HG03064 (cell line): ENCODE measurements at regions not wholly inside any gene's neighbourhood (a gene's known extent, or its start where the extent isn't known, plus 50 kb on each side); places are given as distances from the start of the nearest gene placed in this dataset.
"Not testable (repeated sequence)": the region's sequence is repeated elsewhere in the genome, so short reads cannot be mapped to it uniquely, and the experiment has no call there.

Experiments used
- ATAC-seq: cut with Tn5 transposase; IDR thresholded peaks from one replicate; pipeline ENCODE4 v1.9.1; 2021; ENCODE audit warnings: low read depth; ENCODE audit not compliant: unreplicated experiment

- ATAC-seq: no peak
Observed at GRCh38 chr18:47729356-47729755, 201.1 kb downstream of the SMAD2 start.

DNA sequence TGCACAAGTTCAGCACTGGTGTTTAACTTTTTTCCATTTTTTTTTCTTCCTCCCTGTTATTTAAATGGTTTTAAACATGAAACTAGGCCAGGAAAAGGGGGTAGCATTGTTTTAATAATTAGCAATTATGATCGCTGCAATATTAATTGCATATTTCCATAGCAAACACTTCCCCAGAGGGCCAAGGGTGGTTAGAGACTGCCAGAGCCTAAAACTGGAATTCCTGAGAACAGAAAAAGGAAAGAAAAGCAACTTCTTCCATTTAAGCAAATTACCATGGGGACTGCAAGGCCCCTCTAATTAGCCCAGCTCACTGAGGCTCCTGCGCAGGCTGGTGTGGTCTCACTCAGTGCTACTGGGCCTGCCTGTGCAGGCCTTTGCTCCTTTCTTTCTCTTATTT lies 201.5 kb downstream of the SMAD2 start:
- no peak for ATAC-seq

DNA sequence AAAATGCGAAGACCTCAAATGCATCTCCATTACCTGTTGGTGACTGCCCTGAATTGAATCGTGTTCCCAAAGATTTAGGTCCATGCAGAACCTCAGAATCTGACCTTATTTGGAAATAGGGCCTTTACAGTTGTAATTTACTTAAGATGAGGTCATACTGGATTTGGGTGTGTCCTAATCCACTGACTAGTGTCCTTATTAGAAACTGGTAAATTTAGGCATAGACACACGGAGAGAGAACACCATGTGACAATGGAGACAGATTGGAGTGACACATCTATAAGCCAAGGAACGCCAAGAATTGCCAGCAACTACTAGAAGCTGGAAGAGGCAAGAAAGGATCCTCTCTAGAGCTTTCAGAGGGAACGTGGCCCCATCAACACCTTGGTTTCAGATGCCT lies 203.1 kb downstream of the SMAD2 start:
- no peak for ATAC-seq

DNA sequence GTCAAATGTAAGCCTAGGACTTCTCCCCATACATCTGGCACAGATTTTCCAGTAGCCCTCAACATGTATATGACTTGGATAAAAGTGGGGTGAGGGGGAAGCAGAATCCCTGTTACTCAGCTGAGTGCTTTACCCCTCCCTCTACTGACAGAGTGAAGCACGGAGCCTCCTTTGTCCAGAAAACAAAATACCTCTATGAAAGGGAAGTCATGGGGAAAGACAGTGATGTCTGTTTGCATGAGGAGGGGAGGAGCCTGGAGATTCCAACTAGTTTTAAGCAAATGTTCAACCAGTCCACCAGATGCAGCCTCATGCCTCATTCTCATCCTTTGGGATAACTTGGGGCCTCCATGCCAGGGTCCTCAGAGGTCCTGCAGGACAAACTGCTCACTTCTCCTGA lies 203.9 kb downstream of the SMAD2 start:
- no peak for ATAC-seq

DNA sequence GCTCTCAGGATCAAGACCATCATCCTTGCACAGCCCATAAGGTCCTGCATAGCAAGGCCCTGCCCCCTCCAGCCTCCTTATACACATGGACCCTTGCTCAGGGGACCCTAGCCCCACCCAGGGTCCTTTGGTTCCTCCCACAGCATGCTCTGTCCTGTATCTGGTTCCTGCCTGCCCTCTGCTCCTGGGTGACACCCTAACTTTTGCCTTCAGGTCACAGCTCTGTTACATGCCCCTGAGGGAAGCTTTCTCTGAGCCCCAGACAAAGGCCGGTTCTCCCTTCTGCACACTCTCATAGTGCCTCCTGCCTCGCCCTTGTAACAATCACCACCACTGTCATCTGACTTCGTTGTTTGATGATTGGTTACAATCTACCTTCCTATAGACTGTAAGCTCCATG lies 204.8 kb downstream of the SMAD2 start:
- no peak for ATAC-seq

DNA sequence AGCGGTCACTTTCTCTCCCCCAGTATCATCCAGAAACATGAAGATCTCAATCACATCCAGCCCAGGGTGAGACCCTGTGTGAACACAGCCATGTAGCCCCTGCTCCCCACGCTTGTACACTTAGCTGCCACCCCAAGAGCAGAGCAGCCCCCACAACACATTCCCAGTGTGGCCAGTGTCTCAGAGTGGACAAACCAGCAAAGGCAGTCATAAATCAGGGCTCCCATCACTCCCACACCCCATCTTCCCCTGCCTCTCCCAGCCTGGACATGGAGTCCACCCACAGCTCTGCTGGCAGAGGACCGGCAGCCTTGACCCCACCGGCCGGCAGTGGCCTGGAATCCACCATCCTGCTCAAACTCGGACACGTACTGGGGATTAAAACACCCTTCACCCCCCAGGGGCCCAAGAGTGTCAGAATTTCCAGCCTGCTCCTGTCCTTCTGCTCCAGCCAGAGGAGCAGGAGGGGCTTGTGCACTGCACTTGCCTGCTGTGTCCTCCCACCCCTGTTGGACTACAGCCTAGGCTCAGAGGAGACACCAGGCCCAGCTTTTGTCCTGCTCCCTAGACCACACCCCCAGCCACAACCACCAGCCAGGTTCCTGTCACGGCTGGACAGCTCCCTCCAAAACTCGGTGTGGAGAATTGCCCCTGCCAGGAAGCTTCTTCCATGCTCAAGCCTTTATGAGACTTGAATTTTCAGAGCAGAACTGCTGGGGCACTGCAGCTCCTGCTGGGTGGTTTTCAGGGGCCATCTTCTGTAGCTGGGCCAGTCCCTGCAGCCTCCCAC lies 206.1 kb downstream of the SMAD2 start:
- ATAC-seq: no peak

GRCh38 chr18:47721876-47722275 lies 208.6 kb downstream of the SMAD2 start:
- ATAC-seq: no peak

DNA sequence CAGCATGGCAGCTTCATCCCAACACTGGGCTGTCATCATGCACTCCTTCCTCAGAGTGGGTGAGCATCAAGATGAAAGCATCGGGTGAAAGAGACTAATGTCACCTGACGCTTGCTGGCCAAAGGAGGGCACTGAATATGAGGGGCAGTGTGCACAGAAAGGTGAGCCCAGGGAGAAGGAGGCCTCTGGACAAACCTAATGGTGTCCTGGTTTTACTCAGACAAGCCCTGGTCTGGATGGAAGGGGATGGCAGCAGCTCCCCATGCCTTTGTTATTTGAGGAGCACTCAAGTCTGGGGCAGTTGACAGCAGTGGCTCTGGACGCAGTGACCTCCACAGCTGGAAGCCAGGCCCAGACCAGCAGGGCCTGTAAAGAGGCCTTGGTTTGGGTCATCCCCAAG lies 209.7 kb downstream of the SMAD2 start:
- ATAC-seq: no peak

DNA sequence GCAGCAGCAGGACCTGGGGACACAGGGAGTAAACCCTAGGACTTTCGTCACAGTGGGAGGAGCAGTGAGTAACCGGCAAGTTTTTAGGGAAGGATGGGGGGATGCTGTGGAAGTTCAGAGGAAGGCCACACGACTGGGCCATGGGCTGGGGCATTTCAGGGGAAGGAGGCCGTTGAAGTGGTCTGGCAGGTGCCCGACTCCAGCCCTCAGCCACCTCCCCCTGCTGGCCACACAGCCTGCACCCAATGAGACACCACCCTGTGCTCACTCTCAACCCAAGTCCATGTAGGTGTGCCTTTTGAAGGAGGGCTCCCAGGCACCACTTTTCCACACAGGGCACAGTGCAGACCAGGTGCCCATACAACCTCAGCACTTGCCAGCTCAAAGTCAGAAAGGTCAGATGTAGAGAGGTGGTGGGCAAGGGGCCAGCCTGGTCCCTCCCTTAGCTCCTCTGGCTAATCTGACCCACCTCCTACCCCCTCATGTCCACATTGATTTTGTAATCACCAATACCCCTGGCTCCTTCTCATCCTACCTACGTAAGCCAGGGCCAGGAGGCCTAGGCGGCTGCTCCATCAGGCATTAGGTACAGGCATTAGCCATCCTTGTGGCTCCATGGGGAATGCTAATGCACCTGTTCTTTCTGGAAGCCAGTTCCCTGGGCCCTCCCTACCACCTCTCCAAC lies 211.2 kb downstream of the SMAD2 start:
- no peak for ATAC-seq

GRCh38 chr18:47718646-47719045 lies 211.8 kb downstream of the SMAD2 start:
- no peak for ATAC-seq

DNA sequence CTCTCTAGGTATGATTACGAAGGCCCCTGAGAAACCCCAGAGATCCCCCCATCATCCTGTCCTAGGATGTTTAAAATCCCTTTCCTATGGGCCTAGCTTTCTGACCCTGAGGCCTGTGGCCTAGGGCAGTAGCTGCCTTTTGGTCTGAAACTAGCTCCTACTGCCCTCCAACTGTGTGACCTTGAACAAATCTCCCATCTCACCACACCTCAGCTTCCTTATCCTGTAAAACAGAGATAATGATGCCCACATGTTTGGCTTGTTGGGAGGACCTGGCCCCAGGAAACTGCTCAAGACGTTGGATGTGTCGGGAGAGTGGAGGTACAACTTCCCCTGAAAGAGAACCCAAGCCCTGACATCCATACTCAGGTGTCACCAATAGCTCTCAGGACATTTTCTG lies 213.2 kb downstream of the SMAD2 start:
- no peak for ATAC-seq

GRCh38 chr18:47716632-47717185 lies 213.8 kb downstream of the SMAD2 start:
- no peak for ATAC-seq

DNA sequence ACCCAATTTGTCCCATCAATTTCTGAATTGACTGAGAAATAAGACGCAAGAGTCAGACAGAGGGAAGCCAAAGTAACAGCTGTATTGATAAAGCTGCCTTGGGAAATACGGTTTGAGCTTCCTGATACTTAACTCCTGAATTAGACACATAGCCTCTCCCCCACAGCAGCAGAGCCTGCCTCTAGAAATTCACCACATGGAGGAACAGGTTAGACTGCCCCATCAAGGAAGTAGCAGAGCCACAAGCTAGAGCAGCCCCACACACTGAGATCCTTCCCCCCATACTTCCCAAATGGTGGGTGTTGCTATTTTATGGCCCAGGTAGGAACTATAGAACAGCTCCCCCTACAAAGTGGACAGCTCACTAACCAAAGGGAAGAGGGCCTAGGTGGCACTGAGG lies 220.0 kb downstream of the SMAD2 start:
- no peak for ATAC-seq

DNA sequence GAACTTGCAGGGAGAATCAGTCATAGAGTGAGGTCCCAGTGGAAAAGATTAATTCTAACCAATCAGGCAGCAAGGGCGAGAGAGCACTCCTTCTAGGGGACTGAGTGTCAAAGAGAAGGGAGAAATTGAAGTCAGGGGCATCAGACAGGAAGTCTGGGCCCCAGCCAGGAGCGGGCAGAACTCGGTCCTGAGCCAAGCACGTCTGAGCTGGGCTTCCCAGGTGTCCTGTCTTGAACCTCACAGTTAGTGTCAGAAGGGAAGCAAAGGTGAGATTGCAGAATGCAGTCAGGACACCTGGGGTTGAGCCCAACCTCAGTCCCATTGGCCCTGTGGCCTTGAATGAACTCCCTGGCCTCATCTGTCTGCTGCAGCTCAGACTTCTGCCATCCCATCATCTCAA lies 220.9 kb downstream of the SMAD2 start:
- ATAC-seq: no peak

GRCh38 chr18:47708206-47708605 lies 222.3 kb downstream of the SMAD2 start:
- no peak for ATAC-seq

GRCh38 chr18:47701134-47701533 lies 229.3 kb downstream of the SMAD2 start:
- ATAC-seq: no peak

DNA sequence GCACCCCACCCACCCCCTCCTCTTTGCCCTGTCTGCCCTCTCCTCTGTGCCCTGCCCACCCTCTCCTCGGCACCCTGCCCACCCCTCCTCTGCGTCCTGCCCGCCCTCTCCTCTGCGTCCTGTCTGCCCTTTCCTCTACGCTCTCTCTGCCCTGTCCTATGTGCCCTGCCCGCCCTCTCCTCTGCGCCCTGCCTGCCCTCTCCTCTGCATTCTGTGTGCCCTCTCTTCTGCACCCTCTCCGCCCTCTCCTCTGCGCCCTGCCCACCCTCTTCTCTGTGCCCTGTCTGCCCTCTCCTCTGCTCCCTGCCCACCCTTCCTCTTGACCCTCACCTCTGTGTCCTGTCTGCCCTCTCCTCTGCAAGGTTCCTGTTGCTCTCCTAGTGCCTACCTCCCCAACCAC lies 233.6 kb downstream of the SMAD2 start:
- ATAC-seq: no peak

- ATAC-seq: no peak
Observed at GRCh38 chr18:47691611-47692010, 238.8 kb downstream of the SMAD2 start.

DNA sequence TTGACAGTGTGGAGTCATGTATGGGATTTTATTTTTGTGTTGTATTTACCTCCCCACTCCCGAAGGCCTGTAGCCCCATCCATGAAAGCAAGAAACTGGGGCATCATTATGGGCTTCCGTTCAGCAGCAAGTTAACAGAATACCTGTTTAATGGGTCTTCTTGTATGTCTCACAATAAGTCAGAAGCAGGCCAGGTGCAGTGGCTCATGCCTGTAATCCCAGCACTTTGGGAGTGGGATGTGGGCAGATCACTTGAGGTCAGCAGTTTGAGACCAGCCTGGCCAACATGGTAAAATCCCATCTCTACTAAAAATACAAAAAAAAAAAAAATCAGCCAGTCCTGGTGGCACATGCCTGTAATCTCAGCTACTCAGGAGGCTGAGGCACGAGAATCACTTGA lies 239.7 kb downstream of the SMAD2 start:
- not testable (repeated sequence) for ATAC-seq

GRCh38 chr18:47689371-47689770 lies 241.1 kb downstream of the SMAD2 start:
- no peak for ATAC-seq

DNA sequence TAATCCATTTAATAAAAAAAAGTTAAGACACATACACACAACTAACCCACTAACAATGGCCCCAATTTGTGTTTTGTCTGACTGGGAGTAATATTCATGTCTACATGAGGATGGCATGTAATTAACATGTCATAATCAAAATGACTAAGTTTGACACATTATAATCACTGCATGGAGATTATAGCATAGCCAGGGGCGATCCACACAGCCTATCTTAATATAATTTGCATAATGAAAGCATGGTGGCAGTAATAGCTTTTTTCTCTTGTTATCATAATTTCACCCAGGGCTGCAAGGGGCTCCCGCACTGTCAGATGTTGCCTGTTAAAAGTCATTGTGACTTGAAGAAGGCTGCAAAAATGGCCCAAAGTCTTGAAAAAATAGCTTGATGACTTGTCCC lies 243.7 kb downstream of the SMAD2 start:
- no peak for ATAC-seq

DNA sequence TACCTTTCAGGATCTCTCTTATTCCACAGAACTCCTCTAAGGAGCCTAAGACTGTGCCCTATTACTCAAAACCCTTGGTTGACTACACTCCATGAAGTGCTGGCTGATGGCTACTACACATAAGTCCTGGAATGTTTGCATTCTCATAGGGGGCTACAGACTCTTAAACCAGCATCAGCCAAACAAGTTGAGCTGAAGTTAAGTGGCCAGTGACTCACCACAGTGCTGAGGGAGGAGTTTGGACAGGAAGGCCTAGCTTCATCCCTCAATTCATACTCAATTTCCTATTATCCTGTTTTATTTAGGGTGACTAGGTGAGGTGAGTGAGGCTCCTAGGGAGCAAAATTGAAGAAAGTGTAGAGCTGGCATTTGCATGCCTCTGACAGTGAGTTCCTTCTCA lies 246.7 kb downstream of the SMAD2 start:
- ATAC-seq: no peak
